Keratinocyte (primary cell): ENCODE measurements at regions not wholly inside any gene's neighbourhood (a gene's known extent, or its start where the extent isn't known, plus 50 kb on each side); places are given as distances from the start of the nearest gene placed in this dataset.

ENCODE experiments used
- DNase-seq: peaks from one replicate; pipeline ENCODE4 v3.0.0-alpha.2; 2011; ENCODE audit warnings: low read depth, missing footprints, low spot score
- FAIRE-seq: peaks from 2 replicates; lab custom pipeline; 2011; peaks lifted over from hg19 to GRCh38; lab: Jason Lieb, UNC
- H2AFZ ChIP-seq: 2 replicates; pipeline ENCODE4 v1.6.0; 2012; ENCODE audit warnings: low read length, control low read depth, inconsistent platforms; ENCODE audit not compliant: control insufficient read depth
- H3K27ac ChIP-seq: 2 replicates; pipeline ENCODE4 v1.5.1; 2011; ENCODE audit warnings: low read length; ENCODE audit not compliant: control insufficient read depth, insufficient read depth
- H3K27me3 ChIP-seq: 3 replicates; pipeline ENCODE4 v1.6.0; 2011; ENCODE audit warnings: low read length; ENCODE audit not compliant: control insufficient read depth, insufficient read depth; ENCODE audit errors: extremely low read depth
- H3K36me3 ChIP-seq, 2 experiments: 2 replicates in 1 of 2; 3 replicates in 1 of 2; pipeline ENCODE4 v1.5.1; 2011; ENCODE audit warnings: low read length in 2 of 2, mild to moderate bottlenecking in 1 of 2; ENCODE audit not compliant: control insufficient read depth in 2 of 2, insufficient read depth in 2 of 2; ENCODE audit errors: extremely low read depth in 1 of 2
- H3K4me1 ChIP-seq: 3 replicates; pipeline ENCODE4 v1.5.1; 2011; ENCODE audit warnings: low read length; ENCODE audit not compliant: control insufficient read depth, insufficient read depth; ENCODE audit errors: extremely low read depth
- H3K4me2 ChIP-seq: 3 replicates; pipeline ENCODE4 v1.6.0; 2011; ENCODE audit warnings: low read depth, low read length; ENCODE audit not compliant: control insufficient read depth, insufficient read depth; ENCODE audit errors: extremely low read depth
- H3K4me3 ChIP-seq, 3 experiments: fragments of 200-600 bp in 1 of 3; sonication (generic) in 1 of 3; 2 replicates in 2 of 3; 3 replicates in 1 of 3; pipeline ENCODE4 v1.5.1; 2011 to 2016; ENCODE audit warnings: low read length in 3 of 3, mild to moderate bottlenecking in 3 of 3, control low read depth in 2 of 3, inconsistent platforms in 1 of 3, low read depth in 1 of 3, mixed read lengths in 1 of 3, mixed run types in 1 of 3, moderate library complexity in 1 of 3; ENCODE audit not compliant: control insufficient read depth in 2 of 3, insufficient read depth in 2 of 3; ENCODE audit errors: extremely low read depth in 1 of 3
- H3K79me2 ChIP-seq: 2 replicates; pipeline ENCODE4 v1.6.0; 2012; ENCODE audit warnings: low read length; ENCODE audit not compliant: control insufficient read depth, insufficient read depth
- H3K9ac ChIP-seq: 3 replicates; pipeline ENCODE4 v1.6.0; 2011; ENCODE audit warnings: low read length; ENCODE audit not compliant: control insufficient read depth, insufficient read depth; ENCODE audit errors: extremely low read depth
- H3K9me1 ChIP-seq: 3 replicates; pipeline ENCODE4 v1.6.0; 2011; ENCODE audit warnings: low read length; ENCODE audit not compliant: control insufficient read depth, insufficient read depth; ENCODE audit errors: extremely low read depth
- H3K9me3 ChIP-seq: 2 replicates; pipeline ENCODE4 v1.5.1; 2012; ENCODE audit warnings: low read depth, low read length; ENCODE audit not compliant: control insufficient read depth
- H4K20me1 ChIP-seq: 3 replicates; pipeline ENCODE4 v1.6.0; 2011; ENCODE audit warnings: low read length; ENCODE audit not compliant: control insufficient read depth, insufficient read depth; ENCODE audit errors: extremely low read depth
- EZH2 ChIP-seq: IDR thresholded peaks from one replicate; pipeline ENCODE4 v1.6.1; 2012; ENCODE audit warnings: inconsistent platforms, mild to moderate bottlenecking, low read length, moderate library complexity
- dilution Hi-C: fragments of 300-500 bp; cut with MboI; formaldehyde crosslinking; loops from one replicate; pipeline ENCODE4 v1.7.0; 2020; ENCODE audit warnings: low sequenced_read_pairs; ENCODE audit not compliant: extremely low pct_ligation_motif_present
- TF ChIP-seq, protein P1 (sequence below), 3 experiments: IDR thresholded peaks in 1 of 3; conservative IDR thresholded peaks in 1 of 3; optimal IDR thresholded peaks in 1 of 3; 2 replicates in 2 of 3; 3 replicates in 1 of 3; pipeline versions ENCODE3 to v1.5.1; 2011; ENCODE audit warnings: low read length in 3 of 3, mild to moderate bottlenecking in 3 of 3, moderate library complexity in 2 of 3, control low read depth in 1 of 3, inconsistent platforms in 1 of 3; ENCODE audit not compliant: insufficient read depth in 2 of 3; ENCODE audit errors: extremely low read depth in 1 of 3

GRCh38 chr2:19664646-19665045 is 237.1 kb downstream of the TTC32 start:
- Histone ChIP-seq H3K4me3 (no peak overlapping the region), H3K9me3 (no peaks in the 10 kb centered on the region), H3K9ac (no peak overlapping the region), H3K27me3 (no peaks in the 10 kb centered on the region), H3K9me1 (no peaks in the 10 kb centered on the region), H4K20me1 (no peaks in the 10 kb centered on the region), H3K4me2 (no peak overlapping the region), H3K4me1 (no peaks in the 10 kb centered on the region), H3K36me3 (no peaks in the 10 kb centered on the region), H3K27ac (no peak overlapping the region), H2AFZ (no peak overlapping the region), H3K79me2 (no peaks in the 10 kb centered on the region)
- DNase-seq, result no peak
- no peak for FAIRE-seq
- dilution Hi-C loops, result no loop called here
- TF ChIP-seq, protein P1, sequence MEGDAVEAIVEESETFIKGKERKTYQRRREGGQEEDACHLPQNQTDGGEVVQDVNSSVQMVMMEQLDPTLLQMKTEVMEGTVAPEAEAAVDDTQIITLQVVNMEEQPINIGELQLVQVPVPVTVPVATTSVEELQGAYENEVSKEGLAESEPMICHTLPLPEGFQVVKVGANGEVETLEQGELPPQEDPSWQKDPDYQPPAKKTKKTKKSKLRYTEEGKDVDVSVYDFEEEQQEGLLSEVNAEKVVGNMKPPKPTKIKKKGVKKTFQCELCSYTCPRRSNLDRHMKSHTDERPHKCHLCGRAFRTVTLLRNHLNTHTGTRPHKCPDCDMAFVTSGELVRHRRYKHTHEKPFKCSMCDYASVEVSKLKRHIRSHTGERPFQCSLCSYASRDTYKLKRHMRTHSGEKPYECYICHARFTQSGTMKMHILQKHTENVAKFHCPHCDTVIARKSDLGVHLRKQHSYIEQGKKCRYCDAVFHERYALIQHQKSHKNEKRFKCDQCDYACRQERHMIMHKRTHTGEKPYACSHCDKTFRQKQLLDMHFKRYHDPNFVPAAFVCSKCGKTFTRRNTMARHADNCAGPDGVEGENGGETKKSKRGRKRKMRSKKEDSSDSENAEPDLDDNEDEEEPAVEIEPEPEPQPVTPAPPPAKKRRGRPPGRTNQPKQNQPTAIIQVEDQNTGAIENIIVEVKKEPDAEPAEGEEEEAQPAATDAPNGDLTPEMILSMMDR (optimal IDR thresholded peaks at IDR 0.05 in 1 of 3, IDR thresholded peaks at IDR 0.05 in 1 of 3, conservative IDR thresholded peaks at IDR 0.05 in 1 of 3; ENCODE audit: extremely low read depth in 1 of 3, insufficient read depth in 2 of 3, low read length in 3 of 3), result no peak
- no peak for TF ChIP-seq EZH2

DNA sequence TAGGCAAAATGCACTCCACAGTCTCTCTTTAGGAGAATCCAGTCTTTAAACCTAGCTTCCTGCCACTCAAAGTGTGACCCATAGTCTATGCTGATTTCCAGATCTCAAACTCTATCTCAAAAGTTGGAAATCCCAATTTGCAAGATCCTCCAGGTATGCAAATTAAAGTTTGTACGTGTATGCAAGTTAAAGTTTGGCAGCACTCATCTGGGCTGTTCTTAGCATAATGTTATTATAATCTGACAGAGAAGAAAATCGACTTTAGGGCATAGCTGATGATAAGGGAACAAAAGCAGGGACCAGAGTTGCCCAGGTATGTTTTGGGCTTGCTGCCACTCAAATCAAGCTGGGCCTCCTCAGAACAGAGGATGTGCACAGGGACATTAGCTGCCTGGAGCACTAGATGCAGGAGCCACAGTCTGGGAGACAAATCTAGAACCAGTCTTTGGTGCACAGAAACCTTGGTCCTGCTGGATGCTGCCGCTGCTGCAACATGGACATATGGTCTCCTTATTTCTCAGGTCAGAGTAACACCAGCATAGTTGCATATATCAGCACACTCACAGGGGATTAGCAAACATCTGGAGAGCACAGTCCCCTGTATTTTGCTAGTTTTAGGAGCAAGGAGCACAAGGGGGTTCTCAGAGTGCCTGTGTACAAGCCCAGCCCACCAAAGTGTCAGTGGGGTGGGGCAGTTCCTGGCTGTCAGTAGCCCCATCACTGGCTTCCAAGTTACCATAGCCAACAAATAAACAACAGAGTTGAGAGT is 242.6 kb downstream of the TTC32 start:
- Histone ChIP-seq H2AFZ (no peak overlapping the region), H3K4me2 (no peak overlapping the region), H3K9me3 (no peaks in the 10 kb centered on the region), H4K20me1 (no peaks in the 10 kb centered on the region), H3K79me2 (no peaks in the 10 kb centered on the region), H3K4me1 (peaks cover 8% of the 10 kb centered on the region), H3K27me3 (no peaks in the 10 kb centered on the region), H3K9me1 (no peaks in the 10 kb centered on the region), H3K27ac (no peak overlapping the region), H3K9ac (no peak overlapping the region), H3K36me3 (no peaks in the 10 kb centered on the region), H3K4me3 (no peak overlapping the region)
- DNase-seq (no peak), FAIRE-seq (no peak)
- dilution Hi-C loops, result no loop called here
- TF ChIP-seq, protein P1 (optimal IDR thresholded peaks at IDR 0.05 in 1 of 3, IDR thresholded peaks at IDR 0.05 in 1 of 3, conservative IDR thresholded peaks at IDR 0.05 in 1 of 3; ENCODE audit: extremely low read depth in 1 of 3, insufficient read depth in 2 of 3, low read length in 3 of 3), result no peak
- no peak for TF ChIP-seq EZH2
